Choroid plexus epithelial cell (primary cell): ENCODE measurements at regions not wholly inside any gene's neighbourhood (a gene's known extent, or its start where the extent isn't known, plus 50 kb on each side); places are given as distances from the start of the nearest gene placed in this dataset.
A peak's percentile ranks its signal among the peaks of the same experiment; 100 is the strongest.

Experiments used
- DNase-seq: peaks from one replicate; pipeline ENCODE4 v3.0.0-alpha.2; 2010; ENCODE audit warnings: low read depth
- H3K4me3 ChIP-seq: 2 replicates; pipeline ENCODE4 v1.5.1; 2011; ENCODE audit warnings: low read depth, mild to moderate bottlenecking, control low read depth, low read length, moderate library complexity
- TF ChIP-seq, protein P1 (sequence below): conservative IDR thresholded peaks from 2 replicates; pipeline ENCODE4 v1.5.1; 2011; ENCODE audit warnings: low read depth, mild to moderate bottlenecking, control low read depth, inconsistent platforms, low read length, moderate library complexity

DNA sequence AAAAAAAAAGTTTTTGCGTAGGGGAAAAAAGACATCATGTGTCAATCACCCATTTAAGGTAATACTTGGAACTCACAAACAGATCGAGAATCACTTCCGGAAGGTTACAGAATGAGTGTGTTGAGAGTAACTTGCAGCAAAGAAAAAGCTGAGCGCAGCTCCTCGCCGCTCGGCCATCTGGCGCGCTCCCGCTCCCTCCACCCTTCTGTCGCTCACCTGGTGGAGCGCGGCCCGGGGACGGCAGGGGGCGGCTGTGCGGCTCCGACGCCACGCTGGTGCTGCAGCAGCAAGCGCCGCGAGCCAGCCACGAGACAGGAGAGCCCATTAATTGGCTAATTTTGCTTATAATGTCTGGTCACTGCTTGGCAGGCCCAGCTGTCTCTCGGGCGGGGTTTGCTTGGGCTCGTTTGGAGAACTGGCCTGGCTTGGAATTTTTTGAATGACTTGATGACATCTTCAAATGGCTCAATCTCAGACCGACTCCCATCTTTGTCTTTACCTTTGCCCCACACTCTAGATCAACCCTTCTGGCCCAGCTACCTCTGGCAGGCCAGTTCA is 601.8 kb downstream of the CCDC171 start:
- H3K4me3 ChIP-seq = peak overlapping the region; percentile 4
- DNase-seq = peak; percentile 30

DNA sequence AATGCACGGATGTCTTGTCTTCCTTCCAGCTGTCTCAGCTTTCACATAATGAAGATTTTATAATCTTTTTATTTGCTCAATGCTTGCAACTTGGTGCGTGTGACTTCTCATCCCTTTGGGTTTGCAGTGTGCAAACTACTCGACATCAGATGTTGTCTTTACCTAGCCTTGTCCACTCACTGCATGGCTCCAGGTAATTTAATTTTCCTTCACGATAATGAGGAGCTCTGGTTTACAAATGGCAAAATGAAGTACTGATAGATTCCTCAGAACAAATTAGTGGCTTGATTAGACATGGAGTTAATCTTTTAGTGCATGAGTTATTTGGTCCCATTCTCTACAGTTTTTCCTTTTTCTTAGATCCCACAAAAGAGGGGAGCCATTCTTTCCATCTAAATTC is 603.0 kb downstream of the CCDC171 start:
- DNase-seq = no peak
- H3K4me3 ChIP-seq = no peak overlapping the region
- TF ChIP-seq, protein P1, sequence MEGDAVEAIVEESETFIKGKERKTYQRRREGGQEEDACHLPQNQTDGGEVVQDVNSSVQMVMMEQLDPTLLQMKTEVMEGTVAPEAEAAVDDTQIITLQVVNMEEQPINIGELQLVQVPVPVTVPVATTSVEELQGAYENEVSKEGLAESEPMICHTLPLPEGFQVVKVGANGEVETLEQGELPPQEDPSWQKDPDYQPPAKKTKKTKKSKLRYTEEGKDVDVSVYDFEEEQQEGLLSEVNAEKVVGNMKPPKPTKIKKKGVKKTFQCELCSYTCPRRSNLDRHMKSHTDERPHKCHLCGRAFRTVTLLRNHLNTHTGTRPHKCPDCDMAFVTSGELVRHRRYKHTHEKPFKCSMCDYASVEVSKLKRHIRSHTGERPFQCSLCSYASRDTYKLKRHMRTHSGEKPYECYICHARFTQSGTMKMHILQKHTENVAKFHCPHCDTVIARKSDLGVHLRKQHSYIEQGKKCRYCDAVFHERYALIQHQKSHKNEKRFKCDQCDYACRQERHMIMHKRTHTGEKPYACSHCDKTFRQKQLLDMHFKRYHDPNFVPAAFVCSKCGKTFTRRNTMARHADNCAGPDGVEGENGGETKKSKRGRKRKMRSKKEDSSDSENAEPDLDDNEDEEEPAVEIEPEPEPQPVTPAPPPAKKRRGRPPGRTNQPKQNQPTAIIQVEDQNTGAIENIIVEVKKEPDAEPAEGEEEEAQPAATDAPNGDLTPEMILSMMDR = no peak

More for the DNA sequence above, 601.8 kb downstream of the CCDC171 start:
- TF ChIP-seq, protein P1 = peak; percentile 12

DNA sequence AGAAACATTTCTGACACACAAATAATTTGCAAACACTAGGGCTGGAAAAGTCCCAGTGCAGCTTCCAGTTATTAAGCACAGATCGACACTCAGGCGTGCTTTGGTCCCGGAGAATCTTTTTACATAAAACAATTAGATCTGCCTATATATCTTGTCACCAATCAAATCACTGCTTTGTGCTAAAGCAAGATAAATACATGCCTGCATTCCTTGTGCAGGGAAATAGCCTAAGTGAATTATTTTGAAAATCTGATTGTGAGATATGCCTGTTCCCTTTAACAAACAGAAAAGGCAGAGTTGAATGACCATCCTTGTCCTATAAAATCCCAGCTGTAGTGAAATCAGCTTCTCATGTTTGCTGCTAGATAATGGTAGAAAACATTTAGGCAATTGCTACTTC is 604.4 kb downstream of the CCDC171 start:
- H3K4me3 ChIP-seq = no peak overlapping the region
- TF ChIP-seq, protein P1 = no peak
- DNase-seq = no peak

DNA sequence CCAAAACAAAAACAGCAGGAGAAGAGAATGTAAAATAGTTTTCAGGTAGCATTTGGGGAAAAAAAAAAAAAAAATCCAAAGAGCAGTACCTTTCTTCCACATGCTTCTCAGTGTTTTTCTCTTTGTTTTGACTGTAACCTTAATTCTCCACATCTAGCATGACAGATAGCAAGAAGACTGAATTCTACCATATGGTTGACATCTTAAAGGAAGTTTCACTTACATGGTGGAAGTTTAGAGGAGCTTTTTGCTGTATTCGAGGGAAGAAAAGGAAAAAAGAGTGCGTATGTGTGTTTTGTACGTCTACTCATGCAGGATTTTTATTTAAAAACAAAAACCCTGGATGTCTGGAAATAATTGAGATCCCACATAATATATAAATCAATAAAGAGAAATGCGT is 604.8 kb downstream of the CCDC171 start:
- no peak overlapping the region for H3K4me3 ChIP-seq
- TF ChIP-seq, protein P1 = no peak
- DNase-seq = no peak

DNA sequence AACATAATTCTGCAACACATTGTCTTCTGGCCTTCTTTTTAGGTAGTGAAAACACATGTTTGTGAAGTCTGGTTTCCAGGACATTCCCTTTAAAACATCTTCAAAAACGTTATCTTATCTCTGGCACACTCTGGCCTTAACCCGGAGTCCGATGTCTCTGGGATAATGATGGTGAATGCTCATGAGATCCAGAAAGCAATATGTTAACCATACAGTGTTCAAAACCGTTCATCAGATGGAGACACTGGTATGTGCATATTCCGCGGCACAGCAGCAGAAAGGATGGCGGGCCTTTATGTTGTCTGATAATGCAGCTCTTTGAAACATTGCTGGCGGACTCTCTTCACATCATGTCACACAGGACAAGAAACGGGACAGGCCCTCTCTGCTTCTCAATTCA is 605.2 kb downstream of the CCDC171 start:
- DNase-seq = no peak

DNA sequence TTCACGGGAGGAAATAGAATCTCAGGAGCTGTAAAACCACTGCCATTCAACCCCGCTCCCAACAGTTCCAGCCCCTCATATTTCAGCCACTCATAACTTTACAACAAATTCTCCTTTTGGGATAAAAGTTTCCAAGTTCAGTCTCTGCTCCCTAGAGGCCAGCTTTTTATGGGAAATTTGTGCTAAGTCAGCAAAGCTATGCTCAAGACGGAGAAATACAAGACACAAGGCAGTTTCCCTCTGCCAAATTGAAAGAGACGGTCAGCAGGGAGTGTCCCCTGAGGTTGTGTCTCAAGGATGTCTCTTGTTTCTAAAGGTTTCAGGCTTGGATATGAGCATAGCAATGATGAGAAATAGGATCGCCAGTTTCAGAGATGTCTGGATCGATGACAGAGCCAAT is 608.6 kb downstream of the CCDC171 start:
- TF ChIP-seq, protein P1 = no peak
- no peak overlapping the region for H3K4me3 ChIP-seq
- no peak for DNase-seq

More for the DNA sequence above, 605.2 kb downstream of the CCDC171 start:
- H3K4me3 ChIP-seq = no peak overlapping the region
- TF ChIP-seq, protein P1 = no peak

DNA sequence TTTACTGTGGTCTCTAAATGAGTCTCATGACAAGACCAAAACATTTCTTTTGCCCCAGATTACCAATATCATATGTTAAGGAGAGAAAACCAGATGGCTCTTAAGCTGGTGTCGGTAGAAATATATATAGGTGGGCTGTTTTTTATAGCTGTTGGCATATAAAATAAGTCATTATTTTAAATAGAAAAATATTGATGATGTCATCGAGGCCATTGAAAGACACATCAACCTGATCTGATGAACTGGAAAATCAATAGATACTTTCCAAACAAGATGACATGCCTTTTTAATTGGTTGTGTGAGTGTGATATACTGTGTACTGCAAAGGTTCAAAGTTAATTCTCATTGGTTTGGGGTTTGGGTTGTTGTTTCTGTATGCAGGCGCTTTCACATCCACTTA is 617.3 kb downstream of the CCDC171 start:
- TF ChIP-seq, protein P1 = no peak
- no peak for DNase-seq
- no peak overlapping the region for H3K4me3 ChIP-seq
